Iris pigment epithelial cell (primary cell): ENCODE measurements at regions not wholly inside any gene's neighbourhood (a gene's known extent, or its start where the extent isn't known, plus 50 kb on each side); places are given as distances from the start of the nearest gene placed in this dataset.
A peak's percentile ranks its signal among the peaks of the same experiment; 100 is the strongest.

ENCODE experiments used
- DNase-seq: peaks from one replicate; pipeline ENCODE4 v3.0.0-alpha.2; 2011; ENCODE audit warnings: low read depth

DNA sequence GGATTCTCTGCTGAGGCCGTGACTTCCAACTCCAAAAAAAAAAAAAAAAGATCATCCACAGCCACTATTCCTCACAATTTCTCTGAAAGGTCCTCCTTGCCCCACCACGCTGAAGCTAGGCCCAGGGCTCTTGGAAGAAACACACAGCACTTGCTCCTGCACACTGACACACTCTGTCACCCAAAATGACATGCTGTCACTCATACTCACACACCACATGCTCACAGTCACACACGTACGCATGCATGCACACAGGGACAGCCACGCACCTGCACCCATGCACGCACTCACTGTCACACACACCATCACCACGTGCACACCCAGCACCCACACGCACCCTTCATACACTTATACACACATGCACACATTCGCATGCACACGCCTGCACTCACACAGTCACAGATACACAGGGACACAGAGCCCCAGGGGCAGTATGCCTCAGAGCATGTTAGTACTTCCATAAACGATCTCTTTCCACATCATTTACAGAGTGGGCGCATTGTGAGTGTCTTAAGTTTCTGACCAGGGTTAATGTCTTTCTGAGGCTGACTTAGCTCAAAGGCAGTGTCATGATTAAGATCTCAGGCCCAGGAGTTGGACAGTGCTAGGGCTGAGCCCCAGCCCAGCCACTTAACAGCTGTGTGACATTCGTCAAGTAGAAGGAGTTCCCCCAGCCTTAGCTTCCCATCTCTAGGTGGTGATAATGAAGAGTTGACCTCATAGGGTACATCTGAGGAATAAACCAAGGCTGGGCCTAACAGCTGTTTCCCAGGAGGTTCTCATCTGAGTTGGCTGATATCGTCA is 93.4 kb downstream of the GLI2 start:
- no peak for DNase-seq

GRCh38 chr2:120829633-120830025 is 94.0 kb downstream of the GLI2 start:
- no peak for DNase-seq

- DNase-seq, result no peak
These were observed 94.6 kb downstream of the GLI2 start for GRCh38 chr2:120830096-120830830.

- DNase-seq, result no peak
These were observed 95.4 kb downstream of the GLI2 start for GRCh38 chr2:120831086-120831485.

GRCh38 chr2:120831891-120832290 is 96.2 kb downstream of the GLI2 start:
- DNase-seq, result no peak

GRCh38 chr2:120832296-120833070 is 96.8 kb downstream of the GLI2 start:
- DNase-seq, result no peak

DNA sequence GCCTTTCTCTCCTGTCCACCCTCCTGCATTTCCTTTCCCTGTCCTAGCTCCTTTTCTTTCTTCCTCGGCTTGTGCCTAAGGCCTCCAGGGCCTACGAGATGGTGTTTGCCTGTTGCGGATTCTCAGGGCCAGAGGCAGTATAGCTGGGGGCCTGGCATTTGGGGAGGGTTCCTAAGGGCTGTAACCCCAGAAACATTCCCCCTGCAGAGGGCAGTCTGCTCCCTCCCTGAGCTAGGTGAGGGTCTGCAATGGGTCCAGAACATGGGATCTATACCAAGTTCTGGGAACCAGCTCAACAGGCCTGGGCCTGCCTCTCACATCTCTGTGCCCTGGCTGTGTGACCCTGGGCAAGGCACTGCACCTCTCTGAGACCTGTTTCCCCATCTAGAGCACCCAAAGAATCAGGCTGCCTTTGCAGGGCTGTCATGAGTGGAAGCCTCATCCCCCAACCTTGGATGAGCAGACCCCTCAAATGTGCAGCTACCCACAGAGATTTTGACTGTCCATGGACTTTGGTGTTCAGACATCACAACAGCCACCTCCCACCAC is 97.5 kb downstream of the GLI2 start:
- no peak for DNase-seq

DNA sequence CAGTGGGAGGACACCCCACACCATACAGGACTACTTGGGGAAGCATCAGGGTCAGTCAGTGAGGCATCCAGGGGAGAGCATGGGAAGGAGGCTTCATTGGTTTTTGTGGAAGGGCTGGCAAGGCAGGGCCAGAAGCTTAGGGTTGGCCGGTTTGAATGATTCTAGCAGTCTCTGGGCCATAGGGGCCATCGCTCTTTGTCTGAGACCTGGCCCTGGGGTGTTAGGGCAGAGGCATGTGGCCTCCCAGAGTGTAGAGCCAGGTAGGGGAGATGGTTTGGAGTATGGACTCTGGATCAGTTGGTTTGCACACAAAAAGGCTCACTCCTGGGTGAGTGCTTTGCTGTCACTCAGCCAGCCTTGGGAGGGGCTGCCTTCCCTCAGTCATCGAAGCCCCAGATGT is 98.5 kb downstream of the GLI2 start:
- DNase-seq, result no peak

DNA sequence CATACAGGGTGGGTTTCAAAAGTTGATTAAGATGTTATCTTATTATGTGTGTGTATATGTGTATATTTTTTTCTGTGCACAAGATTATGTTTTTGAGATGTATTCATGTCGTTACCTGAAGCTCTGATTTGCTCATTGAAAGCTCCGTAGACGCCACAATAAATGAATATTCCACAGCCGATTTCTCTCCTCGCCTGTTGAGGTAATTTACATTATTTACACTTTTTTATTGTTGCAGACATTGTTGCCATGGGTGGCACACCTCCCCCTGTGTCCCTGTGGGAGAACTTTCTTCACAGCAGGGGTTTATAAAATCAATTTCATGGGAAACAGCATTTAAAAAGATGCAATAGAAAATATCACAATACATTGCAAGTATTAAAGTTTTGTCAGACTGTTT is 100.6 kb downstream of the GLI2 start:
- DNase-seq, result no peak

DNA sequence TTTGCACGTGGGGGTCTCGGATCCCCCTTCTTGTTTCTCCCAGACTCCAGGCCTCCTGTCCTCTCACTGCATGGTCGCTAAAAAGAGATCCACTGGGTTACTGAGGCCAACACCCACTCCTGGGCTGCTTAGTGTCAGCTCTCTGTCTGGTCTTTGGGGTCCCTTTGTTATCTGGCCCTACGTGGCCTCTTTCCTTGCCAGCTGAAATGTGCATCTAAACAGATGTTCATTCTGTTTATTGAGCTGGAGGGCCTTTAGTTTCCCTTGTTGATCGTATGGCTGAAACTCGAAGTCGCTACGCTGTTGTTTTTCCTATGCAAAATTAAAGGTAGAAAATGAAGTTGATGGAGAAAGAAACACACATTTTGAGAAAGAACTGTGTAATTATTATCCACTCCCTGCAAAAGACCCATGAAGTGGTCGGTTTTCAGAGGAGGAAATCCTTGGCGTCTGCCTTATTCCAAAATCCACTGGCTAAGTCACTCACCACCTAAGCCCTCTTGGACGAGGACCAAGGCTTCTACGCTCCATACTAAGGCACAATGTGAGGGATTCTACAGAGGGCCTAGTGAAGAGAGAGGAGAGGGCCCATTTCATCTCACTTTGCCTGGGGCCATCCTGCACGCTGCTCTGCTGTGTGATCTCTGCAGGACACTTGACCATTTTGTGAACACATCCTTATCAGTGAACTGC is 105.3 kb downstream of the GLI2 start:
- DNase-seq, result no peak

- peak; percentile 31 for DNase-seq
These were observed 107.1 kb downstream of the GLI2 start for GRCh38 chr2:120842456-120843439.

DNA sequence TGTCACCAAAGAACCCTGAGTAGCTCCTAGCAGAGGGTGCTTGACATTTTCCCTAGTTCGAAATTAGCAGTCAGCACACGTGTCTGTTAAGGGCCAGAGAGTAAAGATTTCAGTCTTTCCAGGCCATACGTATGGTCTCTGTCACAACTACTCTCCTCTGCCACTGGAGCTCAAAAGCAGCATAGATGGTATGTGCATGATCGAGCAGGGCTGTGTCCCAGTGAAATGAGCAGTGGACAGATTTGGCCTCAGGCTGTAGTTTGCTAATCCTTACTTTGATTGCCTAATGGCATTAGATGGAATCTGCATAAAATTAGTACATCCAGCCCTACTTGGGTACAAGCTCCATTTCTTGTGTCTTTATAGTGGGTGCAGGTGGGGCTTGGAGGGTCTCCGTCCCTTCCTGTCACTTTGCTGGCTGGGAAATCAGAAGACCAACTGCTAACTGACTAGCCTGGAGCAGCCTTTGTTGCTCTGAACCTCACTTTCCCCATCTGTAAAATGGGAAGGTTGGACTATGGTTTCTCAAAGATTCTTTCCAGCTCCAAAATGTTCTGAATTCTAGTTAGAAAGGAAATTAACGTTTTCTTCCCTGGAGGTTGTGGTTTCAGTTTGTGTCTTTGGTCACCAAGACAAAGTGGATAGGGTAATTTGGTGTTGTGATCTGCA is 108.5 kb downstream of the GLI2 start:
- no peak for DNase-seq

- no peak for DNase-seq
These were observed 109.6 kb downstream of the GLI2 start for GRCh38 chr2:120845277-120845676.

DNA sequence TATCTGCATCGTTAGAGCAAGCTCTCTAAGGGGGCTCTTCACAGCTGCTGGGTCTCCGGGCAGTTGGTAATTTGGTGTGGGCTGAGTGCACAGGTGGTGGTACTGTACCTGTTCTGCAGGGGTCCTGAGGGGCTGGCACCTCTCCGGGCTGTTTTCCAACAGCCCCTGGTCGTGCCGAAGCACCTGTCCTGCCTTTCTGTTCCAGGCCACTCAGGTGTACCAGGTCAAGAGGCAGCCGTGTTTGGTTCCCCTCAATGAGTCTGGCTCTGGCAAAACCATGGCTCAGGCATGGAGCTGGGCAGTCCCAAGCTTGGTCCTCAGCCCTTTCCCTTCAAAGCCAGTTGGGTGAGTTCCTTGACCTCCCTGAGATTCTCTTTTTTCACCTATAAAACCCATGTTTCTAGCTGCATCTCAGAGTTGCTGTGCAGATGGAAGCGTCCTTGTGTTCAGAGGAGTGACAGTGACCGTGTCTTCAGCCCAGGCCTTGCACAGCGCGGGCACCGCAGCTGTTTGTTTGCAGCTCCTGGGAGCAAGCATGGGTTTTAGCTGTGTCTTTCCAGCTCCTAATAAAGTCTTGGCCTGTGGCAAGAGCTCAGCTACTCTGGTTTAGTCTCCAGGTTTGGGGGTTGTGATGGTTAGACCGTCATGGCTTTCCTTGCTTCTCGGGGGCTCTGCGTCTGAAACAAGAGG is 110.9 kb downstream of the GLI2 start:
- DNase-seq, result no peak

DNA sequence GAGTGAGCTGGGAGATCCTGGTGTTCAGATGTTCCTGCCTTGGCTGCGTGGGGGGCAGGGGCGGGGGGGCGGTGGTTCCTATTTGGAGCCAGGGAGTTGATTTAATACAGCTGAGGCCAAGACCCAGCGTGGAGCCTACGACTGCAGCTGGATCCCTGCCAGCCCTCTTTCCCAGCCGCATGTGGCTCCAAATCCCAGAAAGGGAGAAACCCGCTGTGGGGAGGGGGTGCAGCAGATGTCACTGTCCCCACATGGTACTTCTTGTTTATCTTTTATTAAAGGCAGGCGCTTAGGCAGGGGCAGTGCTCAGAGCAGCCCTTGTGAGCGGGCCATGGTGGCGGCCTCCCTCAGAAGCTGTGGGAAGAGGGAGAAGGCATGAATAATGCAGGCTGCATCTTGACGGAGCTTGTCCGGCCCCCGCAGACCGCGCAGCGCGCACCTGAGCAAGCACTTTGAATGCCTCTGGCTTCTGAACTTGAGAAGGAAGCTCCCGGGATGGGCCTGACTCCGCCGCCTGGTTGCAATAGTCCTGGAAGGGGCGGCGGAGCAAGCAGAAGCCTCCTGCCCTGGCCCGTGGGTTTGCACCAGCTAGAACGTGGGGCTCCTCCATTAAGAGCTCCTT is 112.1 kb downstream of the GLI2 start:
- DNase-seq, result no peak

- DNase-seq, result no peak
These were observed 113.6 kb downstream of the GLI2 start for GRCh38 chr2:120849278-120849677.

GRCh38 chr2:120850551-120850950 is 114.9 kb downstream of the GLI2 start:
- no peak for DNase-seq

GRCh38 chr2:120851116-120851773 is 115.6 kb downstream of the GLI2 start:
- DNase-seq, result no peak
